ENCODE measurements at regions not wholly inside any gene's neighbourhood (a gene's known extent, or its start where the extent isn't known, plus 50 kb on each side); places are given as distances from the start of the nearest gene placed in this dataset.

DNA sequence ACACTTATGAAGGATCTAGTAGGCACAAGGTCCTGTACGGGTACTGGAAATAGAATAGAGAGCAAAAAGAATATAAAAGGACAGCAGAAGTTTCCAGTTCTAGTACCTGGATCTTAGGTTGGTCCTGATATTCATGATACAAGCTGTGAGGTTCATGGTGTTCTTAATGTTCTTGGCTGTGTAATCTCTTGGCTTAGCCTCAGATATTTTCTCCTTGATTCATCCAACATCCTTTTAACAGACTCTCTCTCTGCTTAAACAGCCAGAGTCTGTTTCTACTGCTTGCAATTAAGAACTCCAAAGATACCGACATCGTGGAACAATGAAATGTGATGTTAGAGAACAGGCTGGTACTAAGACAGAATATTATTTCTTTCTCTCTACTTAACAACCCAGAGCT lies 49.9 kb downstream of the CNTN3 start:
- no peak overlapping the region for H3K4me3 ChIP-seq
- H3K4me2 ChIP-seq, result no peak overlapping the region
- H3K9me3 ChIP-seq, result no peaks in the 10 kb centered on the region
- H4K20me1 ChIP-seq, result no peaks in the 10 kb centered on the region
- H3K9ac ChIP-seq, result no peak overlapping the region
- no peaks in the 10 kb centered on the region for H3K4me1 ChIP-seq
- TF ChIP-seq Cebpa-rat (IDR thresholded peaks at IDR 0.05), result no peak
- no peaks in the 10 kb centered on the region for H3K36me3 ChIP-seq
- no peak overlapping the region for H3K27ac ChIP-seq
- H3K27me3 ChIP-seq, result no peaks in the 10 kb centered on the region

DNA sequence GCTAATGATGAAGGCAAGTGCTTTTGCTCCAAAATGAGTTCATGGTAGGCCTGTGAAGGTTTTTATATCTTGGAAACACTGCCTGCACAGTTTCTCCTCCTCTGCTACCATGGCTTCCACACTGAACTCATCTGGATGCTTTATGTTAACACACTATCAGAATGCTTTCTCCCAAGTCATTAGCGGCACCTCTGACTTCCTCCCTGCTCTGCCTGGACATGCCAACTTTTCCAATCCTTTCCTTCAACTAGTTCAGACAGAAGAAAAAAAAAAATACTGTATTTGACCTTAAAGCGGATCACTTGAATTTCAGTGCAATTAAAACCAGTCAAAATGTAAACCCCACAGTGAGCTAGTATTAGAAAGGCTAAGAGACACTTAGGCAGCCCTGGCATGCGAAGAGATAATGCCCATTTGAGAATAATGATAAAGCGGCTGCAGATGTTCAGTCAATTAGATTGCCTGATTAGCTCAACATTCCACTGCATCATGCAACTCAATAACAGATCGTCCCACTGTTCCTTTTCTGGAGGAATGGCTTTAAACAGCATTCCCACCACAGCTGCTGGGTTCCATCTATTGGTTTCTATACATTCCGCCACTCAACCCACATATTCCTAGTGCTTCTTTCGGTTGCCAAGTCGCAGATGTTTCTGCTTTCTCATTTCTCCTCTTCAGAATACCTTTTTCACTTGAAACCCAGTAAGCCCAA lies 51.7 kb downstream of the CNTN3 start:
- H3K4me2 ChIP-seq, result no peak overlapping the region
- H3K27ac ChIP-seq, result no peak overlapping the region
- no peak overlapping the region for H3K9ac ChIP-seq
- TF ChIP-seq Cebpa-rat (IDR thresholded peaks at IDR 0.05), result no peak
- H4K20me1 ChIP-seq, result no peaks in the 10 kb centered on the region
- H3K4me1 ChIP-seq, result no peaks in the 10 kb centered on the region
- H3K9me3 ChIP-seq, result no peaks in the 10 kb centered on the region
- H3K27me3 ChIP-seq, result no peaks in the 10 kb centered on the region
- H3K4me3 ChIP-seq, result no peak overlapping the region
- no peaks in the 10 kb centered on the region for H3K36me3 ChIP-seq

DNA sequence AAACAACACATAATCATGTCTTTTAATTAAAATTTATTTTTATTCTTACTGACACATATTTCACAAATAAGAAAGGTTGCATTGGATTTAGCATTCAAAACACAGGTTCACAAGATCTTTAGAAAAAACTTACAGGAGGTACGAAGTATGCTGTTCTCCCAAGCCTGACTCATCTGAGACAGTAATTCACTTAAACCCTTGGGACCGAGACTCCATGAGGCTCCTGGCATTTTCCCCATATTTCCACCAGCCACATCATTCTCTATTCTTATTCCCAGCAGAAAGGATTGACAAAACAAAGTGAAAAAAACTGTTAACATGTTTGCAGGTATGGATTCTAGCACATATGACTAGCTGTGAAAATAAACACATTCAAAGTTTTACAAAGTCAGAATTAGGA lies 52.6 kb downstream of the CNTN3 start:
- H3K4me2 ChIP-seq, result no peak overlapping the region
- no peaks in the 10 kb centered on the region for H3K4me1 ChIP-seq
- no peaks in the 10 kb centered on the region for H3K27me3 ChIP-seq
- TF ChIP-seq Cebpa-rat (IDR thresholded peaks at IDR 0.05), result no peak
- no peak overlapping the region for H3K27ac ChIP-seq
- H3K36me3 ChIP-seq, result no peaks in the 10 kb centered on the region
- H3K4me3 ChIP-seq, result no peak overlapping the region
- no peaks in the 10 kb centered on the region for H3K9me3 ChIP-seq
- H4K20me1 ChIP-seq, result no peaks in the 10 kb centered on the region
- no peak overlapping the region for H3K9ac ChIP-seq

DNA sequence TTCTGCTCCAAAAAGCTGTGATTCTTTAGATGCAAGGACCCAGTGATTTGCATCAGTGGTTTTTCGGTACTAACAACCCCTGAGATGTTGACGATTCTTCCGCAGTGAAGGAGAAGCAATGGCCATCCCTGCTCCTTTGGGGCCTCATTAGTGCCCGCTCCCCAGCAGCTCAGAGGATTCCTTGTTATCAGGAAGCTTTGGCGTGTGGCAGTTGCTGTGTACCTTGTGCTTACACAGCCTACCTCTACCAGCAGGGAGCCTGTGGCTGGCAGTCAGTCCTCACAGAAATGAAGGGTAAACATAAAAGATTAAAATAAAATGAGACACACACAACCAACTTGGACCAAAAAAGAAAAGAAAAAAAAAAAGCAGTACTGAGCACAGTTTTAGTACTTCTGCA lies 55.2 kb downstream of the CNTN3 start:
- H3K9me3 ChIP-seq, result no peaks in the 10 kb centered on the region
- H3K9ac ChIP-seq, result no peak overlapping the region
- no peak for TF ChIP-seq Cebpa-rat (IDR thresholded peaks at IDR 0.05)

DNA sequence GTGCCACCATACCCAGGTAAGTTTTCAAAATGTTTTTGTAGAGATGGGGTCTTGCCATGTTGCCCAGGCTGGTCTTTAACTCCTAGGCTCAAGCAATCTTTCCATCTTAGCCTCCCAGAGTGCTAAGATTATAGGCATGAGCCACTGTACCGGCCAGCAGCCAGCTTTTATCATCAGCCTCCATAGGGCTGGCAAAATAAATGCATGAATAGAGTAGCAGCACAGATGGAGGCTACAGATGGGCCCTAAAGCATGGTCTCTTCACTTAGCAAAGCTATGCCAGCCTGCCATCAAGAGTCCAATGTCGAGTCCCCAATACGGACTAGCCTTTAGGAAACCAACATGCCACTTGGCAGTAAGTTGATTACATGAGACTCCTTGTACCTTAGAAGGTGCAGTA lies 63.8 kb downstream of the CNTN3 start:
- Histone ChIP-seq H3K9ac (no peak overlapping the region), H4K20me1 (no peaks in the 10 kb centered on the region), H3K27me3 (no peaks in the 10 kb centered on the region), H3K4me3 (no peak overlapping the region), H3K9me3 (no peaks in the 10 kb centered on the region), H3K36me3 (no peaks in the 10 kb centered on the region), H3K27ac (no peak overlapping the region), H3K4me2 (no peak overlapping the region), H3K4me1 (no peaks in the 10 kb centered on the region)
- no peak for TF ChIP-seq Cebpa-rat (IDR thresholded peaks at IDR 0.05)

More for the DNA sequence above, 55.2 kb downstream of the CNTN3 start:
- no peaks in the 10 kb centered on the region for H3K4me1 ChIP-seq
- no peak overlapping the region for H3K4me2 ChIP-seq
- no peak overlapping the region for H3K27ac ChIP-seq
- no peaks in the 10 kb centered on the region for H3K36me3 ChIP-seq
- no peak overlapping the region for H3K4me3 ChIP-seq
- H4K20me1 ChIP-seq, result no peaks in the 10 kb centered on the region
- H3K27me3 ChIP-seq, result no peaks in the 10 kb centered on the region

DNA sequence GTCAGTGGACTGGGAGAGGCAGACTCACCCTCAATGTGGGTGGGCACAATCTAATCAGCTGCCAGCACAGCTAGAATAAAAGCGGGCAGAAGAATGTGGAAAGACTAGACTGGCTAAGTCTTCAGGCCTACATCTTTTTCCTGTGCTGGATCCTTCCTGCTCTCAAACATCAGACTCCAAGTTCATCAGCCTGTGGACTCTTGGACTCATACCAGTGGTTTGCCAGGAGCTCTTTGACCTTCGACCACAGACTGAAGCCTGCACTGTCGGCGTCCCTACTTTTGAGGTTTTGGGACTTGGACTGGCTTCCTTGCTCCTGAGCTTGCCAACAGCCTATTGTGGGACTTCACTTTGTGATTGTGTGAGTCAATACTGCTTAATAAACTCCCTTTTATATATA lies 68.0 kb downstream of the CNTN3 start:
- H3K36me3 ChIP-seq, result no peaks in the 10 kb centered on the region
- no peak overlapping the region for H3K4me2 ChIP-seq
- no peaks in the 10 kb centered on the region for H3K9me3 ChIP-seq

DNA sequence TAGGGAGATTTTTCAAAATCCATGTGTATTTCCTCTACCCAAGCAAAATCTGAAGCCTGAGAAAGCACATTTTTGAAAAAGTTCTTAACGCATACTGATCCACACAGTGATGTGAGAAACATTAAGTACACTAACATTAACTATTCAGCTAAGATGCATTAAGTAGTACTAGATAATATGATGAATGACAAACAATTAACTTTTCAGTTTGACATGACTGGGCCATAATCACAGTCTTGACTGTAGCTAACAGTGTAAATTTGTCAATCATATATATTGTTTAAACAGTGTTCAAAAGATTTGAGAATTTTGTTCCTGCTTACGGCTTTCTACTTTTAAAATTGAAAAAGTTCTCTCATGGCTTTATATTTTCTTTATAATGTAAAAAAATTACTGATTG lies 72.0 kb downstream of the CNTN3 start:
- no peak overlapping the region for H3K4me3 ChIP-seq
- H3K36me3 ChIP-seq, result no peaks in the 10 kb centered on the region
- no peak overlapping the region for H3K4me2 ChIP-seq
- no peak overlapping the region for H3K27ac ChIP-seq
- H4K20me1 ChIP-seq, result no peaks in the 10 kb centered on the region
- H3K4me1 ChIP-seq, result no peaks in the 10 kb centered on the region
- TF ChIP-seq Cebpa-rat (IDR thresholded peaks at IDR 0.05), result no peak
- no peak overlapping the region for H3K9ac ChIP-seq
- H3K27me3 ChIP-seq, result no peaks in the 10 kb centered on the region
- H3K9me3 ChIP-seq, result no peaks in the 10 kb centered on the region

More for the DNA sequence above, 68.0 kb downstream of the CNTN3 start:
- Histone ChIP-seq H3K27ac (no peak overlapping the region), H3K4me1 (no peaks in the 10 kb centered on the region), H3K4me3 (no peak overlapping the region), H3K9ac (no peak overlapping the region), H3K27me3 (no peaks in the 10 kb centered on the region), H4K20me1 (no peaks in the 10 kb centered on the region)
- no peak for TF ChIP-seq Cebpa-rat (IDR thresholded peaks at IDR 0.05)

DNA sequence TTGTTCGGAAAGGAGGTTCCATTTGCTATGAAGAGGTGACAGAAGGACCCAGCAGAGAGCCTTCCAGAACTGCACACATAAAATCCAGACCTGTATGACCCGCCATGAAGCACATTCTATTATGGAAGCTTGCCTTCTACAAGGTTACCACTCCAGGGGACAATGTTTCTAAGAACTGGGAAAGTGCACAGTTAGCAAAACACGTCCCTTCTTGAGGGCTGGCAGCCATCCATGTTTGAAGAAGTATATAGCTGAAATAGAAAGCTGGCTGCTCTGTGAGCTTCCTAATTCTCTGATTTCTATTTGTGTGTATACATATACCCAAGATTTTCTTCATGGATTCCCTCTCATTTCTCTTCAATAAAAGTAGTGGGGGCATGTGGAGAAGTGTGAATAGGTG lies 74.6 kb downstream of the CNTN3 start:
- Histone ChIP-seq H3K27ac (no peak overlapping the region), H3K9me3 (no peaks in the 10 kb centered on the region), H3K9ac (no peak overlapping the region), H3K27me3 (no peaks in the 10 kb centered on the region), H3K36me3 (no peaks in the 10 kb centered on the region), H3K4me3 (no peak overlapping the region), H3K4me1 (no peaks in the 10 kb centered on the region), H3K4me2 (no peak overlapping the region), H4K20me1 (no peaks in the 10 kb centered on the region)
- no peak for TF ChIP-seq Cebpa-rat (IDR thresholded peaks at IDR 0.05)

DNA sequence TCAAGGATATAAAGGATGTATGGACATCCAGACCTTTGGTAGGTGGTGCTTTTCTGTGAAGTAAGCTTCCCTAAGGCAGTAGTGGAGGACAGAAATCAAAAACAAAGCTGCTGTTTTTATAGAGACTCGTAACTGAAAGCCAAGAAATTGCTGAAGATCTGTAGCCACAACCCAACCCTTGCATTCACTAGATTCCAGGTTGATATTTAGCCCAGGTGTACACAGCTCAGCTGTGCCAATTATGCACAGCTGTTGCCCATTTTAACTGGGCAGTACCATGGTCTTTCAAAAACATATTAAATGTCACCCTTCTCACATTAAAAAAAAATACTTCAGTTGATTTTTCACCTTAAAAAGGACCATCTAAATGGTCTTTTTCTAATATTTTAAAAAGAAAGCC lies 75.8 kb downstream of the CNTN3 start:
- H3K9me3 ChIP-seq, result no peaks in the 10 kb centered on the region
- TF ChIP-seq Cebpa-rat (IDR thresholded peaks at IDR 0.05), result no peak
- no peaks in the 10 kb centered on the region for H3K36me3 ChIP-seq
- no peaks in the 10 kb centered on the region for H3K4me1 ChIP-seq
- H3K9ac ChIP-seq, result no peak overlapping the region
- H3K4me3 ChIP-seq, result no peak overlapping the region
- no peak overlapping the region for H3K4me2 ChIP-seq
- H4K20me1 ChIP-seq, result no peaks in the 10 kb centered on the region
- H3K27me3 ChIP-seq, result no peaks in the 10 kb centered on the region
- no peak overlapping the region for H3K27ac ChIP-seq

DNA sequence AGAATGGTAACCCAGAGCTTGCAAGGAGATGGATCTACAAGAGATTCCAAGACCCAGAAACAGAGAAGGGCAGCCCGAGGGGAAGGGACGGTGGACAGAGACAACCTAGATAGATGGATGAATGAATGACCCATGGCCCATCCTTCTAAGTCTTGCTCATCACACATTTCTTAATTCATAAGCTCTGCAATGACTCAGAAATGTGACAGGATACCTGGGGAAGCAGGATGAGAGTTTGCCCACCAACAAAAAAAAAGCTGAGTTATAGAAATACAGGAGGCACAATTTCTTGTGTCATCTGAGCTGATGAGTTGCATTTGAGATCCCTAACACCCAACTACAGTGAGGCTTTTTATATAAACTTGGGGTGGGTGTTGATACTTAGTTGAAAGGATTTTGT lies 76.6 kb downstream of the CNTN3 start:
- no peaks in the 10 kb centered on the region for H3K27me3 ChIP-seq
- H3K9ac ChIP-seq, result no peak overlapping the region
- H3K27ac ChIP-seq, result no peak overlapping the region
- no peak overlapping the region for H3K4me3 ChIP-seq
- H3K9me3 ChIP-seq, result no peaks in the 10 kb centered on the region
- no peak overlapping the region for H3K4me2 ChIP-seq
- no peaks in the 10 kb centered on the region for H3K4me1 ChIP-seq
- no peak for TF ChIP-seq Cebpa-rat (IDR thresholded peaks at IDR 0.05)
- H4K20me1 ChIP-seq, result no peaks in the 10 kb centered on the region
- H3K36me3 ChIP-seq, result no peaks in the 10 kb centered on the region

DNA sequence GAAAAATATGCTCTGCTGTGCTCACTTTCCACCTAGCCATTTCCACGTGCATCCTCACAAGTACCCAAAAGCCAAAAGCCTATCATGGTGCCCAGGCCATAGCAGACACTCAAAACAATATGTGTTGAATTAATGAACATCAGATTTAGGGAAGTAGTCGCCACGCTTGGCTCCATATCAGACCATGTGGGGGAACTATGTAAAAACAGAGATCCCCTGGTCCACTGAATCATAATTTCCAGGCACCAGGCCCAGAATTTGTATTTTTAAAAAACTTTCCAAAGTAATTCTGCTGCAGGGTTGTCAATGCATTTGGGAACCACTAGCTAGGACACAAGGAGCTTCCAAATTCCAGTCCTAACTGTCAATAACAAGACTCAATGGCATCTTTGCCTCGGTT lies 77.3 kb downstream of the CNTN3 start:
- Histone ChIP-seq H3K27me3 (no peaks in the 10 kb centered on the region), H3K27ac (no peak overlapping the region), H3K4me1 (no peaks in the 10 kb centered on the region), H3K9ac (no peak overlapping the region), H3K36me3 (no peaks in the 10 kb centered on the region), H4K20me1 (no peaks in the 10 kb centered on the region), H3K4me3 (no peak overlapping the region), H3K9me3 (no peaks in the 10 kb centered on the region), H3K4me2 (no peak overlapping the region)
- TF ChIP-seq Cebpa-rat (IDR thresholded peaks at IDR 0.05), result no peak

Measured in BLaER1 (cell line).